Stimulated activated CD8-positive, alpha-beta memory T cell treated with anti-CD3 and anti-CD28 coated beads, Interleukin-12 subunit alpha, Interleukin-12 subunit beta, amount 100 ng/mL, for 4 hours (primary cell): ENCODE measurements at regions not wholly inside any gene's neighbourhood (a gene's known extent, or its start where the extent isn't known, plus 50 kb on each side); places are given as distances from the start of the nearest gene placed in this dataset.

Experiments
- DNase-seq: peaks from one replicate; pipeline ENCODE4 v3.0.0-alpha.2; 2020; ENCODE audit warnings: low read depth

DNA sequence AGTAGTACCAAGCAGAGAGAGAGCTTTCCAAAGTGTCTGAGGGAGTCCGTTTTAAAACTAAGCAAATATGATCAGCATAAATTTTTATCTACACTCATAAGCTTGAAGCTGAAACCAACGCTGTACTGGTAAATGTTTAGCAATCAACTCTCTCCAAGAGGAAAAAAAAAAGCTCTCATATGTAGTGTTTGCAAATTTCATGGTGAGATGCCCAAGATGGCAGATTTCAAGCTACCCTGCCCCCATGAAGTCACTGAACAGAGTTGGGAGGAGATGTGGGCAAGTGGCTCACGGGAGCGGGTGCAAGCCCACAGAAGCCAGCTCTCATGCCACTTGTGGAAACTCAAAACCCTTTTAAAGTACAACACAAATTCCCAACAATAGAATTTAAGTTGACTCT, 475.8 kb downstream of the BCAT1 start:
- DNase-seq = no peak

DNA sequence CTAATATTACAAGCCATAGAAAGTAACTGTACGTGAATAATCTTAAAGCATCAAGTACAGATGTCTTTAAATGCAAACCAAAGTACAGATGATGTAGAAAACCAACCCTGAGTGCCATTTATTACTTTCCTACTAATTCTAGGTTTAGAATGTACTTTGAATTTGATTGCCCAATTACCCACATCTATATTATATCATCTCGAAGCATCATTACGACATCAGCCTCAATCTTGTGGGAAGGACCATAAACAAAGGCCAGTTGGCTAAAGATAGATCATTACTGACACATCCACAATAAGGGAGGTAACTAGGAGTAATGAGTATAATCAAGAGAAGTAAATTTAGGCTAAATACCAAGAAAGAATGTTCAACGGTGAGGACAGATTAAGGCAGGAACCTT, 478.9 kb downstream of the BCAT1 start:
- DNase-seq = no peak

DNA sequence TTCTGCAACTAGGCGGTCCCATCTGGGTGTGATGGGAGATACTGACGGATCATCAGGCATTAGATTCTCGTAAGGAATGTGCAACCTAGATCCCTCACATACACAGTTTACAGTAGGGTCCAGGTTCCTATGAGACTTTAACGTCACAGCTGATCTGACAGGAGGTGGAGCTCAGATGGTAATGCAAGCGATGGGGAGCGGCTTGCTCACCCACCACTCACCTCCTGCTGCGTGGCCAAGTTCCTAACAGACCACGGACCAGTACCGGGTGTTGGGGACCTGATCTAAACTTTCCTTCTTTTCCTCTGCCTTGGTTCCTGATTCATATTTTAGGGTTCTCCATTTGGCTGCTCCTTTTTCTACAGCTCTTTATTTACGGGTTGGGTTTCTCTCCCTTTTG, 479.8 kb downstream of the BCAT1 start:
- DNase-seq = no peak

DNA sequence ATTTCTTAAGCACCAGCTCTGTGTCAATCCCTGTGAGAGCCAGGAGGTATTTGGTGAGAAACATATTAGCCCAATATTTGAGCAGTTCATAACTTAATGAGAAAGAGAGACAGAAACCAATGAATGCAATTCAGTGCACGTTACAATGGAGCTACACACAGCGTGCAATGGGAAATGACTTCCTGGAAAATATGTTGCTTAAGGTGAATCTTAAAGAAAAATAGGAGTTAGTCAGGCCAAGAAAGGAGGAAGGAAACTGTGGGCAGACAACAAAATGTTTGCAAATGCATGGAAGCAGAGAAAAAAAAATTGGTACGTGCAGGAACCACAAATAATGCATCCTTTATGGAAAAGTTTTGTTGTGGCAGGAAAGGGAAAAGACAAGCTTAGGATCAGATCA, 481.7 kb downstream of the BCAT1 start:
- DNase-seq = no peak

DNA sequence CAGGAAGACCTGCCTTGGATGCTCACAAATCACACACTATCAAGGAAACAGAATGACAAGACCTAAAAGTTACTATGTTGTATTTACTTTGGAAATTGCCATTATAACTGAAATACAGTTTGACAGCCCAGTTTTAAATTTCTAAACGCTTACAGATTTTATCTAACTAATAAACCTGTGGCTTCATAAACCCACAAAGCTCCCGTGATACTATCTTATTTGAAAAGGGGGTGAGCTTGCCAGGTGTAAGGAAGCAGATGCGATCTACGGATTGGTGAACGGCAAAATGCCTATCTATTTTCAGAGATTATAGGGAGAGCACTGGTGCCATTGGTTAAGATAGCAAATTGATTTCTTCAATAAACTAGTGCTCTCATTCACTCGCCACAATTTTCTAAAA, 485.5 kb downstream of the BCAT1 start:
- DNase-seq = no peak

DNA sequence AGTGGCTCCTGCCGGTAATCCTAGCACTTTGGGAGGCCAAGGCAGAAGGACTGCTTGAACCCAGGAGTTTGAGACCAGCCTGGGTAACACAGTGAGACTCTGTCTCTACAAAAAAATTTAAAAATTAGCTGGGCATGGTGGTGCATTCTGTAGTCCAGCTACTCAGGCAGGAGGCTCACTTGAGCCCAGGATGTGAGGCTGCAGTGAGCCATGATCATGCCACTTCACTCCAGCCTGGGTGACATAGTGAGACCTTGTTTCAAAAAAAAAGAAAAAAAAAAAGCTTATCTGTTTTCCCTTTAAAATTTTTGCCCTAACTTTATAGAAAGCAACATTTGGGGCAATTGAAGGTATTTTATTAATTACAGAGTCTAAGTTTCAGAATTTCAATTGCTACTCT, 486.0 kb downstream of the BCAT1 start:
- no peak for DNase-seq

DNA sequence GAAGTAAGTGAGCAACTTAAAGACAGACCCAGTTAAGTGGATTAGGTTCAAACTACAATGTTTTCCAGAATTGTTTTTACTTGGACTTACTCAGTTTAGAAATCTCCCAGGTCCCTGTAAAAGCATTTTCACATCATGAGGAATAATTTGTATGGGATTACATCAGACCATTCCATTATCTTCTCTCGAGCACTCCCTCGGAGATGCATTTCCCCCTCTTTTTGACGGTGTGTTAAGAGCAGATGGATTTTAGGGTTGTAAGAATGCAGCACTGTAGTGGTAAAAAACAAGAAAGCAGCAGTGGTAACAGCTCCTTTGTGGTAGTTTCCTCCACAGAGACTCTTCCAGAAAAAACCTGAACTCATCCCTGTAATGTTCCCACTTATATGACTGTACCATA, 488.4 kb downstream of the BCAT1 start:
- DNase-seq = no peak

DNA sequence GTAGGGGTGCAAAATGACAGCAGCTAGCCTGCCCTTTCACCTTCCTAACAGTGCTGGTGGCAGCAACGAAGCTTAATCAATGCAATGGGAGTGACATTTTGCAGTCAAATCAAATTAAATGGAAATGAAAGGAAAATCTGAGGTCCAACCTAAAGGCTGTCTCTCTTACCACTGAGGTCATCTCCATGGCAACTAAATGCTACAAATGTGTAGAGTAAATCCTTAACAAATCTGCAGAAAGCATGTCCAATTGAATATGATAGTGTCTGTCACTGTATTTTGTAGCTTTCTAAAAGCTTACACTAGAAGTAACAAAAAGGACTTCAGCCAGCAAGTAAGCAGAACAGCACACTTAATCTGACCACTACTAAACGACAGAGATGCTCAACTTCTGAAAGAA, 488.8 kb downstream of the BCAT1 start:
- no peak for DNase-seq

DNA sequence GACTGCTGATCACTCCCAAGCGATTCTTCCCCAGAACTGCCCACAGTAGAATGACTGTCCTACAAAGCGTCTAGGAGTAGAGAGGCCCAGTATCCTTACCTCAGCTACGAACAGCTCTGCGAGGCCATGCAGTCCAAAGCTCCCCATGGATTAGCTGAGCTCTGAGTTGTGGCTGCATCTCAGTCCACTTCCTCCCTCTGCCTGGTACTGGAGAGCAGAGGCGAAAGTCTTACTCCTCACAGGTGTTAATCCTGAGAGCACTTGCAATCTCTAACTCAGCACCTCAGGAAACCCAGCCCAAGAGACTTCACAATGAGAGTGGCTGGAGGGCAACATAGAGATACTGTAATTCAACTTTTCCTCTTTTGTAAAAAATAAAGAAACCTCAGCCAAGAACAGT, 493.1 kb downstream of the BCAT1 start:
- no peak for DNase-seq

DNA sequence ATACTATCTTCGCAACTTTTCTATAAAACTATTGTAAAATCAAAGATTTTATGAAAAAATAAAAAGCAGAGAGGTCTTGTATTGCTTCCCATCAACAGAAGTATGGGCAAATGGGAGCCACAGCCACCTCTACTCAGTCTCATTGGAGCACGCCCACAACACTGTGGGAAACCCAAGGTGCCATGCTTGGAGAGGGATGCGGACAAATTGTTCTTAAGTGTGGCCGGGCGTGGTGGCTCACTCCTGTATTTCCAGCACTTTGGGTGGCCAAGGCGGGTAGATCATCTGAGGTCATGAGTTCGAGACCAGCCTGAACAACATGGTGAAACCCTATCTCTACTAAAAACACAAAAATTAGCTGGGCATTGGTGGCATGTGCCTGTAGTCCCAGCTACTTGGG, 498.2 kb upstream of the SOX5 start:
- no peak for DNase-seq

DNA sequence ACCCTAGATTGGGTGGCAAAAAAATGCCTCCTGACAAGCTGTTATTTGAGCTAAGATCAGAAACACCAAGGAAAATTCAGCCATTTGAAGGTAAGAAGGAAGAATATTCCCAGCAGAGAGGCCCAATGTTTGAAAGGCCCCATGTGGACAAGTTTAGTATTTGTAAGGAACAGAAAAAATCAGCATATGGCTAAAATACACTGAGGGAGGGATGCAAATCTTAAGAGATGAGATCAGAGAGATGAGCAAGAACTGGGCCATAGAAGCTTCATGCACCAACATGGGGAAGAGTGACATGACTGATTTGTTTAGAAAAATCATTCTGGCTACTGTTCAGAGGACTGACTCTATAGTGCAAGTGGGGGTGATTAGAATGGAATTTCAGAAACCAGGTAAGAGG, 496.8 kb upstream of the SOX5 start:
- DNase-seq = no peak

DNA sequence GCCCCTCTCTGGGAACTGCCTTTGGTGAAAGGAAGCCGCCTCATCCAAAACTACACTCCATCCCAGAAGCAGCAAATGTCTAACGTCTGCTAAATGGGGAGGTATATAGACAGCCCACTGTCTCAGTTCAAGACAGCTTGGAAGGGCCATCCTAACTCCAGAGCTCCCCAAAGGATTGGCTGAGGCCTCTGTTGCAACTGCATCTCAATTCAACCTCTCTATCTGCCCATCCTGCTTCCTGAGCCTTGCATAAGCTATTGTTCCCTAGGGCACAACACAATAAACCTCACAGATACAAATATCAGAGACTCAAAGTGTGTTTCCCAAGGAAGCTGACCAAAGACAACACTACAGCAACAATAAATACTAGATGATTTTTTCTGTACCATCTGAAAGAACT, 495.2 kb upstream of the SOX5 start:
- DNase-seq = no peak

DNA sequence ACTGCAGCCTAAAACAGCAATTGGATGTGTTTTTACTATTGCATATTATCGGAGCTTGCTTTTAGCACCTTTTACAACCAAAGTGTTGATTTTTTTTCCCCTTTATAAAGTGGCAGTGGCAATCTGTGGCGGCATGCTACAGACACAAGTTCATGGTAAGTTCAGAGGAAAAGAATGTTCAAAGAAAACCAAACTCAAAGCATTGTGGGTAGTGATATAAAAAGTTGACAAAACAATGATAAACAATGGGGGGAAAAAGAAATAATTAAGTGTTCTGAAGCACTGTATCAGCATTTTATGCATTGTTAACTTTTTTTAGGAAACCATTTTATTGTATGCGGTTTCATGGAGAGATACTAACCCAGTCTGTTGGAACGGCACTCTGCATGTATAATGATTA, 492.0 kb upstream of the SOX5 start:
- DNase-seq = no peak

DNA sequence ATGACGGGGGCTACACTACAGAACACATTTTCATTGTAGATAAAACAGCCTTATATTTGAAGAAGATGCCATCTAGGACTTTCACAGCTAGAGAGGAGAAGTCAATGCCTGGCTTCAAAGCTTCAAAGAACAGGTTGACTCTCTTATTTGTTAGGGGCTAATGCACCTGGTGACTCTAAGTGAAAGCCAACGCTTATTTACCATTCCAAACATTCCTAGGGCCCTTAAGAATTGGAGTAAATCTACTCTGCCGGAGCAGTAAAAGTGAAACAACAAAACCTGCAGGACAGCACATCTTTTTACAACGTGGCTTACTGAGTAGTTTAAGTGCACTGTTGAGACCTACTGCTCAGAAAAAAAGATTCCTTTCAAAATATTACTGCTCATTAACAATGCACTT, 487.2 kb upstream of the SOX5 start:
- no peak for DNase-seq

DNA sequence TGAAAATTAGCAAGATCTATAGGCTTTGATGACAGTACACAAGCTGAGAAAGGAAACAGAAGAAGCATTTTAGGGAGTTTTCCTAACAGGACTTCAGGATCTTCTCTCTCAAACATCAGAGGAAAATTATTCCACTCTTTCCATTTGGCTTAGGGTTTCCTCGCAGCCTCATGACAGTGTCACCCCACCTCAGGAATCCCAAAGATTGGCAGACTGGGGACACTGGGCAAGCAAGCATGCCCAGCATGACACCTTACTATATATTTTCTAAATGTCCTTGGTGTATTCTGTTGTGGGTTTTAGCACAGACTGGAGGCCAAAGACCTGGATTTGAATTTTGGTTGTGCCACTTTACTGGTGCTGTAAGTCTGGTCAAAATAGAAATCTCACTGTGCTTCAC, 482.4 kb upstream of the SOX5 start:
- DNase-seq = no peak

DNA sequence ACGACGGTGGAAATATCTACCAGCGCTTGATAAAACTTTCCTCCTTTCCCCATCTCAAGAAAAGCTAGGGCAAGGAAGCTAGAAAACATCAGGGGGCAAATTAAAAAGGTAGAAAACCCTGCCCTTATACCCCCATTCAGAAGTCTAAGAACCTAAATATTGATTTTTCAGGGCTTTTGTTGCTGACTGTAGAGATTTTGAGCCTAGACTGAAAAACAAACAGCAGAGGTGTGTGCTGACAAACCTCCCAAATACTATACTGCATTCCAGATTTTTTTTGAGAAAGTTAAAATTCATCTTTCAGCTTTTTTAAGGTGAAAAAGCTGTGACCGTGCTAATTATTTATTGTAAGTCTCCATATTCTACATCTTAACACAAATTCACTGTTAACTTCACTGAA, 478.3 kb upstream of the SOX5 start:
- no peak for DNase-seq

DNA sequence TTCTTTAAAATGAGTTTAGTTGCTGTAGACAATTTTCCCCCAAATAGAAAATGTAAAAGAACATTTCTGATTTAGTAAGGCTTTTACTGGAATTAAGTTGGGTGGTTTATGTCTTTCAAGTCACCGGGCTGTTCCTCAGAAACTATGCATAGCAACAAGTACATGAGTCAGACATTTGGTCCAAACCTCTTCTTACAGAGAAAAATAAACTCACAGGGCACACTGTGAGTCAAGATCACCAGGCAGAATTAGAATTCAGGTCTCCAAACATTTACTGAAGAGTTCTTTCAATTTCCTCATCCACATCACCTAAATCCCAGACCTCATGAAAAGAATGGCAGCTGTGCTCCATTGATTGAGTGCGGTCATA, 476.1 kb upstream of the SOX5 start:
- no peak for DNase-seq

DNA sequence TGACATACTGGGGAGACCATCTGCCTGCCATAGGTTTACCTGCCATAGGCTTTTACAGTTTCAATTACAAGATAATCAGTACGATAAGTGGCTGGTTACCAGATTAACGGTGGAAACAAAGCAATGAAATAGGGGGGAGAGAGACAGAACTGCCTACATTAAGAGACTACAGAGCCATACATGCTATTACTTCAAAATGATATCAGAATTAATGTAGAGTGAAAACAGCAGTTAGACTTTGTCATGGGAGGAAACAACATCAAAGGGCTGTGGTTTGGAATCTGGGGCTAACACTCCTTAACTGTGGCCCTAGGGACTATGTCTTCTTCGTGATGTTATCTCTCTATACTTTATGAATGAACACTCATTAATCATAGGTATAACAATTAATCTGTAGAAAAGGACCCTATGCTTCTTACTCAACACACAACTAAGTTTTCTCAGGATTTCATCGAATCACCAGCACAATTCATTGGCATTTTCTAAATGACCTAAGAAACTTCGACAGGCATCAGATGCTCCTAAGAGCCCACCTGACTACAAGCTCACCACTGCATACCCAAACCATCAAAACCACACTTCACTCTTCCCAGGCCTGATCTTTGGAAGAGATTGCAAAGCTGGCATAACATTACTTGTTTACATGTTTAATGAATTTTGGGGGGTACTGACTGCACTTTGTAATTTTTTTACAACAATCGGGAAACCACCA, 475.6 kb upstream of the SOX5 start:
- DNase-seq = no peak

DNA sequence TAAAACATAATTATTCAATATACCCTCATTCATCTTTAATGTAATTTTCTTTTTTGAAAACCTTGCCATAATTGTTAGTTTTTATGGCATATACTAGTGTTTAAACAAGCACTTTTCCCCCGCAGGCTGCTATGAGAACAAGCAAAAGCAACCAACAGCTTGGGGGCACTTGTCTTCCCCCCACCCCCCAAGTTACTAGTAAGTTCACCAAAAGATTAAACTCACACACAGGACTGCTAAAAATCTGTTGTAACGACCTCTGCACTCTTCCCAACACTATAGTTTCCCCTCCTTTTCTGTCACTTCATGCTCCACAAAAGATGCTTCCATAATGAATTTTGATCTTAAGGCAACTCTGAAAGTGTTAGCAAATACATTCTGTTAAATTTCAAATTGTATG, 474.9 kb upstream of the SOX5 start:
- no peak for DNase-seq

DNA sequence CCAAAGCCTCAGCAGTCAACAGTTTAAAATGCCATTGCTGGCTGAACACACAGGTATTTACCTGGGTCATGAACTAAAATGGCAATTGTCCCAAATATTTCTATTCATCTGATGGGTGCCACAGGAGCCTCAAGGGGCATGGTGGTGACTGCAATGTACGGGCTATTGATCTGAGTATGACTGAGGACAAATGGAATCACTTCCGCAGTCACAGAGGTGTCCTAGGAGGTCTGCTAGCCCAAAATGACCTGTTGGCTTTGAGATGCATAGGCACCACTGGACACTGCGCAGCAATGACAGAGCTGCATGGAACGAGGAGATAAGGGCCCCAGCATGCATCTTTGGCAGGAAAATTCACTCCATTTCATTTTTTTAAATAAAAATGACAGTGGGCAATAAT, 474.1 kb upstream of the SOX5 start:
- DNase-seq = no peak

DNA sequence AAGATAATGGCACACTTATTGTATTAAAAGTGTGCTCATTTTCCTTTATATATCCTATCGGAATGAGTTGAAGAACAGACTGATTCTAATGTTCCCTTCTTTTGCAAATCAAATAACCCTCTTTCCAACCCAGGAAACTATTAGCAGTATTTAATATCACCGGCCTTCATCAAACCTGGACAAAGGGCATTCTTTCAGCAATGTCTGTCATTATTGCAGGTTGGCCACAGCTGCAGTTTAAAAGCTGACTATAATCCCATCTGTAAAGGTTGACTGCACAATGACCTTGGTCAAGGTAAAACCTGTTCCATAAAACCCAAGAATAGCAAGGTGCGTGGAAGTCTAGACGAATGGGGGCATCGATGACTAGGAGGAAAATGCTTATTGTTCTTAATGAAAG, 472.3 kb upstream of the SOX5 start:
- no peak for DNase-seq

DNA sequence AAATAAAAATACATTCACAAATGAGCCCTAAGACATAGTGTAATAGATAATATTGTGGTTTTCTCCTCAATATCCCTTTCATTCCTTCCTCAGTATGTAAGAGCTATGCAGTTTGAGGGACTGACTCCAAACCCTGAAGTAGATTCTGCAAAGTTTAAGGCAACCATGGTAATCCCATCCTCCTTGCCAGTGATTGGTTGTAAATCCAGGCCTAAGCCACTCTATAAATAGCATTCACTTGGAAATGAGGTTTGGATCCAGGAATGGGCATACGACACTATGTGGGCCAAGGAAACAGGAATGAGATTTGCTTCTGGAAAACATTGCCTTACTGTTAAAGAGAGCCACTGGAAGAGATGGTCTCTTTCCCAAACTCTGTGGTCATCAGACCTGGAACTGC, 468.7 kb upstream of the SOX5 start:
- DNase-seq = no peak

DNA sequence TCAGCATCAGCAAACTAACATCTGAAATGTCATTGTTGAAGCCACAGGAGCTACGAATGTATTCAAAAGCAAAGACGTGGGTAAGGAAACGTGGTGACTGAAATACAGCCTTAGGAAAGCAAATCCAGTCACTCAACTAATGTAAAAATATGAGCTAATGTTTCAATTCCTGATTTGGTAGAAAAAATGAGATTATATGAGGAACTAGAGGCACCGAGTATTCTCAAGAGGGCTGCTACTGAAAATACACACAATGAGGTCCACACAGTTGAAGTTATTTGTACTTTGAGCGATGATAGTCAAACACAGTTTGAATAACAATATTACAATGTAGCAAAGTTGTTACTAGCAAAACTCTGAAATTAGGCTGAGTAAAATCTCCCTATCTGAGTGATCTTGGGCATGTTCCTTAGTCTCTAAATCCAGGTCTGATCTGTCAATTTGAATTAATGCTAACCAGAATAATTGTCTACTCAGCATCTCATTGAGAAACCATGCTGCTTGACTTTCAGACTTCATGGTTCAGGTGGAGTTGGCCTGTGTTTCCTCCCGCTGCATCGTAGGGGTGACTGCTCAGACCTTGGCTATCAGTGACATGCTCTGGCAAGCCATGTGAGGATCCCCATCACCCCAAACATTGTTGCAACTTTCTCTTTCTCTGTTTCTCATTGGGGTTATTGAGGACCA, 467.1 kb upstream of the SOX5 start:
- no peak for DNase-seq

DNA sequence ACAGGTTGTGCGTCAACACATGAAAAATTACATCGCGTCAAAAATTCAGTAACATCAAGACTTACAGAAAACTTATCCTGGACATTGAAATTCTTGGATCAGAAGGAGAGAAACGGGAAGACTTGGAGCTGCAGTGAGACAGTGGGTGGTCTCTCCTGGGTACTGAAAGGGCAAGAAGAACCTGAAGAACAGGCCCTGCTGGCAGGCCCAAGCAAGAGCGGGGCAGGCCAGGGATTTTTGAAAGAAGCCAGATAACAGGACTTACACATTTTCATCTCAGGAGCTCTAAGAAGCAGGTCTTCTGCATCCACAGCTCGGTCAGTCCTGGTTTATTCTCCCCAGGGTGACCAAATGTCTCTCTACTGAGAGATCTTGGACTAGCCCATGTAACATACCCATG, 466.5 kb upstream of the SOX5 start:
- no peak for DNase-seq
